ENCODE measurements at regions not wholly inside any gene's neighbourhood (a gene's known extent, or its start where the extent isn't known, plus 50 kb on each side); places are given as distances from the start of the nearest gene placed in this dataset.

DNA sequence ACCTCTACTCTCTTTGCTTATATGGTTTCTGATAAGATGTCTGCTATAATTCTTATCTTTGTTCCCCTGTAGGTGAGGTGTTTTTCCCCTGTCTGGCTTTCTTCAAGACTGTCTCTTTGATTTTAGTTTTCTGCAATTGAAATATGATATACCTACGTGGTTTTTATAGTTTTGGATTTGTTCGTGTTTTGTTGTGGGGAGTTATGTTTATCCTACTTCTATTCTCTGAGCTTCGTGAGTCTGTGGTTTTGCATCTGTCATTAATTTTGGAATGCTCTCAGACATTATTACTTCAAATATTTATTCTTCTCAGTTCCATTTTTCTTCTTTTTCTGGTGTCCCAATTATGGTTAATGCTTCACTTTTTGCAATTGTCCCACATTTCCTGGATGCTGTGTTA is 521.3 kb downstream of the KCTD16 start:
- TF ChIP-seq SPI1 (IDR thresholded peaks at IDR 0.05; ENCODE audit: borderline replicate concordance, low read depth) (no peak), GABPA (IDR thresholded peaks at IDR 0.05; ENCODE audit: low read depth) (no peak), POLR2AphosphoS5 (IDR thresholded peaks at IDR 0.05; ENCODE audit: low read depth) (no peak)
- TF ChIP-seq, protein P1, sequence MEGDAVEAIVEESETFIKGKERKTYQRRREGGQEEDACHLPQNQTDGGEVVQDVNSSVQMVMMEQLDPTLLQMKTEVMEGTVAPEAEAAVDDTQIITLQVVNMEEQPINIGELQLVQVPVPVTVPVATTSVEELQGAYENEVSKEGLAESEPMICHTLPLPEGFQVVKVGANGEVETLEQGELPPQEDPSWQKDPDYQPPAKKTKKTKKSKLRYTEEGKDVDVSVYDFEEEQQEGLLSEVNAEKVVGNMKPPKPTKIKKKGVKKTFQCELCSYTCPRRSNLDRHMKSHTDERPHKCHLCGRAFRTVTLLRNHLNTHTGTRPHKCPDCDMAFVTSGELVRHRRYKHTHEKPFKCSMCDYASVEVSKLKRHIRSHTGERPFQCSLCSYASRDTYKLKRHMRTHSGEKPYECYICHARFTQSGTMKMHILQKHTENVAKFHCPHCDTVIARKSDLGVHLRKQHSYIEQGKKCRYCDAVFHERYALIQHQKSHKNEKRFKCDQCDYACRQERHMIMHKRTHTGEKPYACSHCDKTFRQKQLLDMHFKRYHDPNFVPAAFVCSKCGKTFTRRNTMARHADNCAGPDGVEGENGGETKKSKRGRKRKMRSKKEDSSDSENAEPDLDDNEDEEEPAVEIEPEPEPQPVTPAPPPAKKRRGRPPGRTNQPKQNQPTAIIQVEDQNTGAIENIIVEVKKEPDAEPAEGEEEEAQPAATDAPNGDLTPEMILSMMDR (IDR thresholded peaks at IDR 0.05; ENCODE audit: insufficient read depth, low read length): no peak
- TF ChIP-seq, protein P2, sequence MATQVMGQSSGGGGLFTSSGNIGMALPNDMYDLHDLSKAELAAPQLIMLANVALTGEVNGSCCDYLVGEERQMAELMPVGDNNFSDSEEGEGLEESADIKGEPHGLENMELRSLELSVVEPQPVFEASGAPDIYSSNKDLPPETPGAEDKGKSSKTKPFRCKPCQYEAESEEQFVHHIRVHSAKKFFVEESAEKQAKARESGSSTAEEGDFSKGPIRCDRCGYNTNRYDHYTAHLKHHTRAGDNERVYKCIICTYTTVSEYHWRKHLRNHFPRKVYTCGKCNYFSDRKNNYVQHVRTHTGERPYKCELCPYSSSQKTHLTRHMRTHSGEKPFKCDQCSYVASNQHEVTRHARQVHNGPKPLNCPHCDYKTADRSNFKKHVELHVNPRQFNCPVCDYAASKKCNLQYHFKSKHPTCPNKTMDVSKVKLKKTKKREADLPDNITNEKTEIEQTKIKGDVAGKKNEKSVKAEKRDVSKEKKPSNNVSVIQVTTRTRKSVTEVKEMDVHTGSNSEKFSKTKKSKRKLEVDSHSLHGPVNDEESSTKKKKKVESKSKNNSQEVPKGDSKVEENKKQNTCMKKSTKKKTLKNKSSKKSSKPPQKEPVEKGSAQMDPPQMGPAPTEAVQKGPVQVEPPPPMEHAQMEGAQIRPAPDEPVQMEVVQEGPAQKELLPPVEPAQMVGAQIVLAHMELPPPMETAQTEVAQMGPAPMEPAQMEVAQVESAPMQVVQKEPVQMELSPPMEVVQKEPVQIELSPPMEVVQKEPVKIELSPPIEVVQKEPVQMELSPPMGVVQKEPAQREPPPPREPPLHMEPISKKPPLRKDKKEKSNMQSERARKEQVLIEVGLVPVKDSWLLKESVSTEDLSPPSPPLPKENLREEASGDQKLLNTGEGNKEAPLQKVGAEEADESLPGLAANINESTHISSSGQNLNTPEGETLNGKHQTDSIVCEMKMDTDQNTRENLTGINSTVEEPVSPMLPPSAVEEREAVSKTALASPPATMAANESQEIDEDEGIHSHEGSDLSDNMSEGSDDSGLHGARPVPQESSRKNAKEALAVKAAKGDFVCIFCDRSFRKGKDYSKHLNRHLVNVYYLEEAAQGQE (IDR thresholded peaks at IDR 0.05; ENCODE audit: insufficient replicate concordance, low read depth): no peak
- H3K4me3 ChIP-seq (replicated peaks; ENCODE audit: insufficient read depth, low read length): no peak overlapping the region
- H3K27me3 ChIP-seq (ENCODE audit: insufficient read depth, poor library complexity, severe bottlenecking): no peaks in the 10 kb centered on the region
- H3K27ac ChIP-seq (replicated peaks): no peak overlapping the region
- DNase-seq (ENCODE audit: low read depth in 1 of 2, low spot score in 1 of 2): no peak

DNA sequence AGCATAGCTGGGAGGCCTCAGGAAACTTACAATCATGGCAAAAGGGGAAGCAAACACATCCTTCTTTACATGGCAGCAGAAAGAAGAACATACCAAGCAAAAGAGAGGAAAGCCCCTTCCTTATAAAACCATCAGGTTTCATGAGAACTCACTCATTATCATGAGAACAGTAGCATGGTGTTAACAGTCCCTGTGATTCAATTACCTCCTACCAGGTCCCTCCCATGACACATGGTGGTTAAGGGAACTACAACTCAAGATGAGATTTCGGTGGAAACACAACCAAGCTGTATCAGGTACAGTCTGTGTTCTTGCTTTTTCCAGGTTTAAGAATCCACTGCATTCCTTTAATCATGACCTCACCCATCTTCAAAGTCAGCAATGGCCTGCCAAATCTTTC is 514.2 kb downstream of the KCTD16 start:
- TF ChIP-seq, protein P1 (IDR thresholded peaks at IDR 0.05; ENCODE audit: insufficient read depth, low read length): no peak
- TF ChIP-seq POLR2AphosphoS5 (IDR thresholded peaks at IDR 0.05; ENCODE audit: low read depth): no peak
- TF ChIP-seq SPI1 (IDR thresholded peaks at IDR 0.05; ENCODE audit: borderline replicate concordance, low read depth): no peak
- TF ChIP-seq, protein P2 (IDR thresholded peaks at IDR 0.05; ENCODE audit: insufficient replicate concordance, low read depth): no peak
- no peak for TF ChIP-seq GABPA (IDR thresholded peaks at IDR 0.05; ENCODE audit: low read depth)

DNA sequence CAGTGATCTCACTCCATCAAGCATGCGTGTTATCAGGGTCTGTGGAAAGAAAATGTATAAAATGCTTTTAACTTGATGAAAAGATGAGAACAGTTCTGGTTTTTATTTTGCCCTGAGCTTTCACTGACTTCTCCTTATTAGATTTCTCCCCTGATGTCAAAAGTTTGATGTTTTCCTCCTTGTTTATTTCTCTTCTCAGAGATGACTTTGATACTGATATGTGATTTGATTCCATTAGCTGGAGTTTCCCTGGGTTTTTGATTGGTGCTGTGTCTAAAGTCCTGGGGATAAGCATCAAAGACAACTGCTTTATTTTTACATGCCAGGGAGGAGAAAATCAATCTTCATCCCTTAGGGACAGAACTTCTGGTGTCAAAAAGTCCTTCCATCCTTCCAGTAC is 510.0 kb downstream of the KCTD16 start:
- no peak overlapping the region for H3K4me3 ChIP-seq (replicated peaks; ENCODE audit: insufficient read depth, low read length)
- H3K27me3 ChIP-seq (ENCODE audit: insufficient read depth, poor library complexity, severe bottlenecking): no peaks in the 10 kb centered on the region
- H3K27ac ChIP-seq (replicated peaks): no peak overlapping the region
- no peak for TF ChIP-seq SPI1 (IDR thresholded peaks at IDR 0.05; ENCODE audit: borderline replicate concordance, low read depth)
- no peak for DNase-seq (ENCODE audit: low read depth in 1 of 2, low spot score in 1 of 2)

More for the DNA sequence above, 514.2 kb downstream of the KCTD16 start:
- H3K4me3 ChIP-seq (replicated peaks; ENCODE audit: insufficient read depth, low read length): no peak overlapping the region
- no peaks in the 10 kb centered on the region for H3K27me3 ChIP-seq (ENCODE audit: insufficient read depth, poor library complexity, severe bottlenecking)
- no peak for DNase-seq (ENCODE audit: low read depth in 1 of 2, low spot score in 1 of 2)
- no peak overlapping the region for H3K27ac ChIP-seq (replicated peaks)

DNA sequence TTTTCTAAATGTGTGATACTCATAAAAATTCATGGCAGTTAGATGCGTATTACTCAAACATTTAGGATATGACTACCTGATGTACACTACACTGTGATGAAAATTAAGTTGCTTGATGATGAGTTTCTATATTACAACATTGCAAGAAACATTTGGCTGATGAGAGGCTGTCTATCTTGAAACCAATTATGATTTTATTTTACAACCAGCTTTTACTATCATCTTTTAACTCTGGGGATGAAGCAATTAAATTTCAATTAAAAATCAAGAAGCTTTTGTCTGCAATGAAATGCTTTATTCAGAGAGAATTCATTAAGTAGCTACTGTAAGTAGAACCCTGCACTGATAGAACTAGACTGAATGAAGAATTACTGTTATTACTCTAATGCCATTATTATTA is 500.4 kb downstream of the KCTD16 start:
- Histone ChIP-seq H3K27me3 (ENCODE audit: insufficient read depth, poor library complexity, severe bottlenecking) (no peaks in the 10 kb centered on the region), H3K4me3 (replicated peaks; ENCODE audit: insufficient read depth, low read length) (no peak overlapping the region), H3K27ac (replicated peaks) (no peak overlapping the region)
- no peak for DNase-seq (ENCODE audit: low read depth in 1 of 2, low spot score in 1 of 2)
- TF ChIP-seq SPI1 (IDR thresholded peaks at IDR 0.05; ENCODE audit: borderline replicate concordance, low read depth) (no peak), POLR2AphosphoS5 (IDR thresholded peaks at IDR 0.05; ENCODE audit: low read depth) (no peak), GABPA (IDR thresholded peaks at IDR 0.05; ENCODE audit: low read depth) (no peak)
- TF ChIP-seq, protein P1 (IDR thresholded peaks at IDR 0.05; ENCODE audit: insufficient read depth, low read length): no peak
- TF ChIP-seq, protein P2 (IDR thresholded peaks at IDR 0.05; ENCODE audit: insufficient replicate concordance, low read depth): no peak
